HL-60 (cell line): ENCODE measurements at regions not wholly inside any gene's neighbourhood (a gene's known extent, or its start where the extent isn't known, plus 50 kb on each side); places are given as distances from the start of the nearest gene placed in this dataset.

Experiments
- DNase-seq, 2 experiments: peaks; one replicate each; pipeline ENCODE4 v3.0.0-alpha.2; 2010 to 2020; ENCODE audit warnings: low read depth in 1 of 2, low spot score in 1 of 2
- H3K27ac ChIP-seq: fragments of 250-450 bp; sonication (Bioruptor Pico); replicated peaks from 2 replicates; pipeline ENCODE4 v1.5.1; 2020; ENCODE audit warnings: mild to moderate bottlenecking, moderate library complexity
- H3K27me3 ChIP-seq: fragments of 250-450 bp; sonication (Bioruptor Pico); 2 replicates; pipeline ENCODE4 v1.5.1; 2021; ENCODE audit warnings: mild to moderate bottlenecking, moderate library complexity; ENCODE audit not compliant: insufficient read depth, poor library complexity, severe bottlenecking
- H3K4me3 ChIP-seq: replicated peaks from 2 replicates; pipeline ENCODE4 v1.5.1; 2011; ENCODE audit warnings: mild to moderate bottlenecking, control low read depth, low read length; ENCODE audit not compliant: insufficient read depth
- CTCF ChIP-seq: IDR thresholded peaks from one replicate; pipeline ENCODE4 v1.5.1; 2011; ENCODE audit warnings: low read length, control low read depth, inconsistent platforms; ENCODE audit not compliant: insufficient read depth
- GABPA ChIP-seq: IDR thresholded peaks from 2 replicates; pipeline ENCODE4 v1.6.1; 2012; ENCODE audit warnings: low read depth
- POLR2AphosphoS5 ChIP-seq: IDR thresholded peaks from 2 replicates; pipeline ENCODE4 v1.6.1; 2012; ENCODE audit warnings: low read depth
- REST ChIP-seq: IDR thresholded peaks from 2 replicates; pipeline ENCODE4 v1.6.1; 2012; ENCODE audit warnings: low read depth; ENCODE audit not compliant: insufficient replicate concordance
- SPI1 ChIP-seq: IDR thresholded peaks from 2 replicates; pipeline ENCODE4 v1.6.1; 2012; ENCODE audit warnings: low read depth, mild to moderate bottlenecking, borderline replicate concordance

- TF ChIP-seq POLR2AphosphoS5 (no peak), SPI1 (no peak), CTCF (no peak)
- no peak overlapping the region for H3K27ac ChIP-seq
- H3K27me3 ChIP-seq = no peaks in the 10 kb centered on the region
- H3K4me3 ChIP-seq = no peak overlapping the region
- no peak for DNase-seq
Observed at GRCh38 chr5:96527768-96528661, 95.0 kb upstream of the PCSK1 start.

- Histone ChIP-seq H3K4me3 (no peak overlapping the region), H3K27me3 (no peaks in the 10 kb centered on the region), H3K27ac (no peak overlapping the region)
- DNase-seq = no peak
- TF ChIP-seq GABPA = no peak
- TF ChIP-seq SPI1 = no peak
- no peak for TF ChIP-seq POLR2AphosphoS5
- TF ChIP-seq REST = no peak
- TF ChIP-seq CTCF = no peak
Observed at GRCh38 chr5:96528826-96529474, 95.9 kb upstream of the PCSK1 start.

GRCh38 chr5:96529559-96529958 lies 96.5 kb upstream of the PCSK1 start:
- no peaks in the 10 kb centered on the region for H3K27me3 ChIP-seq
- TF ChIP-seq SPI1 = no peak
- no peak for TF ChIP-seq REST
- no peak for TF ChIP-seq GABPA
- no peak for TF ChIP-seq POLR2AphosphoS5
- TF ChIP-seq CTCF = no peak
- no peak overlapping the region for H3K4me3 ChIP-seq
- no peak overlapping the region for H3K27ac ChIP-seq
- no peak for DNase-seq
